ENCODE measurements at regions not wholly inside any gene's neighbourhood (a gene's known extent, or its start where the extent isn't known, plus 50 kb on each side); places are given as distances from the start of the nearest gene placed in this dataset.
"Not testable (repeated sequence)": the region's sequence is repeated elsewhere in the genome, so short reads cannot be mapped to it uniquely, and the experiment has no call there.

DNA sequence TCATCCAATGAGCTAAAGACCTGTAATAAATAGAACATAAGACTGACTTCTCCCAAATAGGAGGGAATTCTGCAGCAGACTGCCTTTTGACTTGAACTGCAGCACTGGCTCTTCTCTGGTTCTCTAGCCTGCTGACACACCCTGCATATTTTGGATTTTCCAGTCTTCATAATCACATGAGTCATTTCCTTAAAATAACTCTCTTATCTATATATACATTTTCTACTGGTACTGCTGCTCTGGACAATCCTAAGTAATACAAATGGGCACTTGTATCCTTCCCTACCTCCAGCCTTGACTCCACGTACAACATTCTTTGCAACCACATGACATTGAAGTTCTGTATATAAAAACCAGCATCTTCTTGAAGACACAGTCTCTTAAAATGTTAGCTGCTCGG lies 429.4 kb upstream of the TMPRSS15 start:
- DNase-seq: no peak

DNA sequence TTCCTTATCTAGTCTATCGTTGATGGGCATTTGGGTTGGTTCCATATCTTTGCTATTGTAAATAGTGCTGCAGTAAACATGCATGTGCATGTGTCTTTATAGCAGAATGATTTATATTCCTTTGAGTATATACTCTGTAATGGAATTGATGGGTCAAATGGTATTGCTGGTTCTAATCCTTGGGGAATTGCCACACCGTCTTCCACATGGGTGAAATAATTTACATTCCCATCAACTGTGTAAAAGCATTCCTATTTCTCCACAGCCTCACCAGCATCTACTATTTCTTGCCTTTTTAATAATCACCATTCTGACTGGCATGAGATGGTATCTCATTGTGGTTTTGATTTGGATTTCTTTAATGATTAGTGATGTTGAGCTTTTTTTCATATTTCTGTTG lies 430.5 kb upstream of the TMPRSS15 start:
- DNase-seq: not testable (repeated sequence)

DNA sequence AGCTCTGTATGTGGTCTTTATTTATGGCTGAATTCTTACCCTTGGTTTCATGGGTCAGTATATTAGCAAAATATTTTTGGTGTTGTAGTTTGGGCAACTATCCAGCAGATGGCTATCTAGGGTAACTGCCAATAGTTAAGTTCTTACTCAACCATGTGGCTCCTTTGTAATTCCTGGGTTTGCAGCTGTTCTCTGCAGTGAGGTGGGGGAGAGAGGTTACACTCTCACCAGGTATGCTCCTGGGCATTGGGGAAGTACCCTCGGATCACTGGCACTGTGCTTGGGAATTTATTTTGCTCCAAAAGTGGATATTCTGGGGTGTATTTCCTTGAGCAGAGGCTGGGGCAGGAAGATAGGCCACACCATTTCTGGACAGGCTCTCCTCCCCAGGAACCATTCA lies 436.7 kb upstream of the TMPRSS15 start:
- DNase-seq: no peak

DNA sequence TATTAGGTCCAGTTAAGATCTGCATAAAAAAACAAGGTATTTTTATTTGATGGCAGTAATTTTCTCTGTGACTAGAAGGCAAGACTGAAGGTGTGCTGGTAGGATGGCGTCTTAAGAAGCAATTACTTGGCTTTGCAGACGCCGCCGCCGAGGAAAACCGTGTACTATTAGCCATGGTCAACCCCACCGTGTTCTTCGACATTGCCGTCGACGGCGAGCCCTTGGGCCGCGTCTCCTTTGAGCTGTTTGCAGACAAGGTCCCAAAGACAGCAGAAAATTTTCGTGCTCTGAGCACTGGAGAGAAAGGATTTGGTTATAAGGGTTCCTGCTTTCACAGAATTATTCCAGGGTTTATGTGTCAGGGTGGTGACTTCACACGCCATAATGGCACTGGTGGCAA lies 454.0 kb upstream of the TMPRSS15 start:
- not testable (repeated sequence) for DNase-seq

DNA sequence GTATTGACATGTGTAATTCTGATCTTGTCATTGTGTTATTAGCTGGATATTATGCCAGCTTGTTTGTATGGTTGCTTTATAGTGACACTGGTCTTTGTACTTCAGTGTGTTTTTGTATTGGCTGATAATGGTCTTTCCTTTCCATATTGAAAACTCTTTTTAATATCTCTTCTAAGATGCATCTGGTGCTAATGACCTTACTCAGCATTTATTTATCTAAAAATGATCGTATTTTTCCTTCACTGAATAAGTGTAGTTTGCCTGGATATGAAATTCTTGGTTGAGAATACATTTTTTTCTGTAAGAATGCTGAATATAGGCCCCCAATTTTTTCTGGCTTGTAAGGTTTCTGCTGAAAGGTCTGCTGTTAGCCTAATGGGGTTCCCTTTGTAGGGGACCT lies 465.5 kb upstream of the TMPRSS15 start:
- no peak for DNase-seq

DNA sequence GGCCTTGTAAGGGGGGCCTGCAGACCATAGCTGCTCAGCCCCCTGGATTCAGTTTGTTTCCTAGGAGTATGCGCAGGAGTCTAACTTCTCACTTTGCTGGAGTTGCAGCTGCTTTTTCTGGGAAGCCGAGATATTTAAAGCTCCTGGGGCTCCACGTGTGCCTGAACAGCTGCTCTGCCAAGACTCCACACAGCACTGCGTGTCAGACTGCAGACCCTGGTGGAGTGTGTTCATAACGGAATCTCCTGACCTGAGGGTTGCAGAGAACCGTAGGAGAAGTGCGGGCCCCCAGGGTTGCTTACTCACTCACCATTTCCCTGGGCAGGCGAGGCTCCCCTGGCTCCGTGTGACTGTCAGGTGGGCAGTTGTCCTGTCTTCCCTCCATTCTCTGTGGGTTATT lies 474.3 kb upstream of the TMPRSS15 start:
- peak; percentile 2 for DNase-seq

DNA sequence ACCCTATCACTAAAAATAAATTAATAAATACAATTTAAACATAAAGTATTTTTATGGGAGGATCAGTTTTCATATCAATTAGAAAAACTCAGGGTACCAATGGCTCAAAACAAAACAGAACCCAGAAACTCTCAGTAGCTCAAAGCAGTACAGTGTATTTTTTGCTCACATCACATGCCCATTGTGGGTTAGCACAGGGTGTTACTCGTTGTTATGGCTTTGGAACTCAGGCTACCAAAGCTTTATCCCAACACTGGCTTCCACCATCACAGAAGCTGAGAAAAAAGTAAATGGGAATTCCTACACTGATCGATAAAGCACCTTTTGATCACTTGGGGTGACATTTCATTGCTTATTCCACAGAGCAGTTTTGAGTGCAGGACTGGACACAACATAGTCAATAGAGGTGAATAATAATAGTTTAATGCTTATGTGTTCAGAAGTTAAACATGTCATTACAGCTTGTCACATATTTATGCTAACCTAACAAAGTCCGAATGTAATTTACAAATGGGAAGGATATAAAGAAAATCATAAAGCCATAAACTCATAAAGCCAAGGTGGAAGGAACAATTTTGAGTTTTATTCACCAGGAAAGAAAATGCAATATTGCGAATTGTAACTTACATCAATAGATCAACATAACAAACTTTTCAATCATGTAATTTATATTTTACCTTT lies 484.5 kb upstream of the TMPRSS15 start:
- no peak for DNase-seq

DNA sequence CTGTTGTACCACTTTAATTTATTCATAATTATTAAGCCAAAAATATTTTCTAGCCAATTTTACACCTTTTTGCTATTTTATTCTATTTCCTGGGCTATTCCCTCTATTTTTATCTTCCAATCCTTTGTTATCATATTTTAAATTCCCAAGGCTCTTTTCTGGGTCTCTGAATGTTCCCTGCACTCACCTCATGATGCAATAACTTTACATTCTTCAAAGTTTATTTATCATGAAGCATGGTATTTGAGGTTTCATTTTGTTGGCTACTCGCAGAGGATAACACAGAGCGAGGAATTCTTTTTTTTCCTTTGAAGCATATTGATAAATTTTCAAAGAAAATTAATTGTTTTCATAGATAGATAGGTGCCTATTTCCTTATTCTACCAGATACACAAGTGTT lies 489.8 kb upstream of the TMPRSS15 start:
- no peak for DNase-seq

DNA sequence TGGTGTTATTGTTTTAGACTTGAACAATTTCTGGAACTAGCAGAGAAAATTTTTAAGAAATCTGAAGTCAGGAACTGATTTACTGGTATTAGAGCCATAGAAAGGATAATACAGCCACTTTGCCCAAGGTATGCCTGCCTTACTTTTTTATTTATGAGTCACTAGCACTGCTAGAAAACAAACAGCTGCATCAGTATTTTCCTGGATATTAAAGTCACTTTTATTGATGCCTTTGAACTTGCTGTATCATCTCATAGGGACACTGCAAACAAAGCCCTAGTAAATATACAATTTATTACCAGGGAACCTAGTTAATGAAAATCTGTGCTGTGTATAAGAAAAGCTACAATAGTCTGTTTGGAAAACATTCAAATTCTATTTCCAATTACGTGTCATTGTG lies 490.8 kb upstream of the TMPRSS15 start:
- no peak for DNase-seq

DNA sequence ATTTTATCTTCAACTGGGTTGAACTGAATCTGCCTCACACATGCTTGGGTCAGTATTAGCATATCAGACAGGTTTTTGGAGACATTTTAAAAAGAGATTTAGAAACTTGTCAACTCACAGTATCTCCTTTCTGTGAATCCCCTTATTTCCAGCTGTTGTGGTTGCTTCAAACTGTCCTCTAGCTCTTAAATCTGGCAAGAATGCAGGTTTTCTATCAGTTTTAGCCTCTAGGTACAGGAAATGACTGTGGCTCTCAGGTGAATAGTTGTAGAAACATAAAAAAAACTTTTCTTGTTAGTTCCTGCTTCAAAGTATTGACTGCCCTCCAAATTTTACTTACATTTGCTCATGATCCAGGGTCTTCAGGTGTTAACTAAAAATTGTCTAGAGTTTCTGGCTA lies 495.7 kb upstream of the TMPRSS15 start:
- no peak for DNase-seq

DNA sequence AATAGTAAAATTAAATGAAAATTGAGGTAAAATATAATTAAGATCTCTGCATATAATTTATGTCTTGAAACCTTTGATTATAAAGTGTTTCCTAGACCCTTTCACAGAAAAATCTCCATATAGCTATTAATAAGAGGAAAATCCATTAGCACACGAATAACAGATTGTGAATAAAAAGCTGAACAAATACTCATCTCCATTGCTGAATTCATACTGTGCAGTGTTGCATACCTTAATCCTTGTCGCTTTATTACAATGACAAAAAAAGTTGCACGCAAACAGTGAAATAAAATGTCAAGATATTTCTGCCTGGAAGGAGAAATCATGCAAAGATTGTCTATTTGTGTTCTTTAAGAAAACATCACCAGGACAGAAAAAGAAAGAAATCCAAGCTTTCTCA lies 499.1 kb upstream of the TMPRSS15 start:
- no peak for DNase-seq

DNA sequence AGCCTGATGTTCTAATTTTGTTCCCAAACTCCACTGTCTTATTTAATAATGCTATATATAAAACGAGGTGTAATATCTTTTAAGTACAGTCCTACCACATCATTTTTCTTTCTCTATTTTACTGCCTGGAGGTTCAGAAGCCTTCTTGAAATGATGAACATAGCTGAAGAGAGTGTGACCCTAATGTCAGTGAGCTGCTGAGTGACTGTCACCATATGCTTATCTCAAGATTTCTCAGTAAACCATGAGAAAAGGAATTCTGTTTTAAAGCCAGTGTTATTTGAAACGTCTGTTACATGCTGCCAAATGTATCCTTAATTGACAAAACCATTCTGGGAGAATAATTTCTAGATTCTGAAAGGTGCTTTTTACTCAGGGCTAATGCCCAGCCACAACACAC lies 503.5 kb upstream of the TMPRSS15 start:
- DNase-seq: no peak

DNA sequence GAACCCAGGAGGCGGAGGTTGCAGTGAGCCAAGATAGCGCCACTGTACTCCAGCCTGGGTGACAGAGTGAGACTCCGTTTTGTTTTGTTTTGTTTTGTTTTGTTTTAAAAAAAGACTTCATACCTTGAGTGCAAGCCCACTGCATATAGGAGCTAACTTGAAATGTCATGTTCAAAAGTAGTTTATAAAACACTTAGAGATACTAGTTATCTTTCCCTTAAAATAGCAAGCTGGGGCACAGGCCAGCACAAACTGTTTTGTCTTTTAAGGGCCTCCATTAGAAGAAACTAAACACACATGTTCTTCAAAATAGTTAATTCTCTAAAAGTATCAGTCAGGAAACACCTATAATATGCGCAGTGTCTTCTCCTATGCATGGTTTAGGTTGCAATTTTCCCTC lies 505.1 kb upstream of the TMPRSS15 start:
- DNase-seq: no peak

DNA sequence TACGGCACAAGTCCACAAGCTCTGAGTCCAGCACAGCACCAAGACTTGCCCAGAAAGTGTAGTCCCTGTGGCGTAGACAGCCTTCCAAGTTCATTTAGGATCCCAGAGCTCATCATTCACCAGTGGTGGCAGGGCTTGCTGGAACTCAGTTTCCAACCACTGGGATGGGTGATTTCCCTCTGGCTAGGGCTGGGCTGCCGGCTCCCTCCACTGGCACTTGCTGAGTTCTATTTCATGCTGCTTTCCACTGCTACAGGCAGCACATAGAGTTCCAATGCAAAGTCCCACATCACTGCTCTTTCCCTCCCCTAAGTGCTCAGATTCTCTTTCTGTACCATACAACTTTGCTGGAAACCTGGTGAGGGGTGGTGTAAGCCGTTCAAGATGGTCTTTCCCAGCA lies 510.3 kb upstream of the TMPRSS15 start:
- no peak for DNase-seq

DNA sequence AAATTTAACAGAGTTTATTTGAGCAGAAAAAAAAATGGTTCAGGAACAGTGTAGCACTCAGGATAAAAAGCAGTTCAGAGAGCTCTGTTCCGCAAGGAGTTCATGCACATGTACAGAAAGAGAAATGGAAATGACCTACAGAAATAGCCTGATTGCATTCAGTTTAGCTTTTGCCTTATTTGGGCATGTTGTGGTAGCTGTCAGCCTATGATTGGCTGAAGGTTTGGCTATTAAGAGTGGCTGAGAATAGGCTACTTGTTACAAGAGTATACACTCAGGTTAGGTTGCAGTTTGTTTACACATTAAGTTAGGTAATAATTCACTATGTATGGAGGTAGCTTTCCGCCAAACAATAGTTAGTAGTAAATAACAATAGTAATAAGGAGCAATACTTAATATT lies 511.0 kb upstream of the TMPRSS15 start:
- DNase-seq: no peak

DNA sequence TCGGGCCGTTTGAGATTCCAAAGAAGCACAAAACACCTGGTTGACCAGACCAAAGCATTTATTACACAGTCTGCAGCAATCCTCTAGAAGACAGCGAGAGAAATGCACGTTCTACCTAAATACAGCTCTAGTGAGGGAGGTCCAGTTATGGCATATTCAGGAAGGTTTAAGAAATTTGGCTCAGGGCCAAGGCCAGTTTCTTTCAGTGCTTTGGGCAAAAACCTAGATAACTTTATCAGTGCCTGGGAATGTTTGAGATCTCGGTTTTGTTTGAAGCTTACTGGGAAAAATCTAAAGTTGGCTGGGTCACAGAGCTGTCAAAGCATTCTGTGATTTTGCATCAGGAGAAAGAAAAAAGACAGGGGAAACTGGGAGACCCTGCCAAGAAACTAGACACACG lies 514.0 kb upstream of the TMPRSS15 start:
- no peak for DNase-seq

DNA sequence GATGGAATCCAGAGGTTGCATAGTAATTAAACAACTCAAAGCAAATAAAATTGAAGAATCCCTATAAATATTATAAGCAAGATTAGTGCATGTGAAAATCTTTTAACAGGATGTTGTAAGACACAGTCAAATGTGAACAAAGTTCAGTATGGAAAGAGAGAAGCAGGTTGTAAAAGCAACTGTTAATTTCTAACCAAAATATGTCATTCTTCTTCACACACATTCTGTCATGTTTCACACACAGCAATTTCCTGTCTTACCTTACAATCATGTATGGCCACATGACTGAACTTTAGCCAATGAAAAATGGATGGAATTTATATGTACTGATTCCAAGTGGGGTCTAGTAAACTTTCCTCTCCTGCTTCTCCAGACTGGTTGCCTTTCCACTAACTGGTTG lies 527.7 kb upstream of the TMPRSS15 start:
- no peak for DNase-seq

DNA sequence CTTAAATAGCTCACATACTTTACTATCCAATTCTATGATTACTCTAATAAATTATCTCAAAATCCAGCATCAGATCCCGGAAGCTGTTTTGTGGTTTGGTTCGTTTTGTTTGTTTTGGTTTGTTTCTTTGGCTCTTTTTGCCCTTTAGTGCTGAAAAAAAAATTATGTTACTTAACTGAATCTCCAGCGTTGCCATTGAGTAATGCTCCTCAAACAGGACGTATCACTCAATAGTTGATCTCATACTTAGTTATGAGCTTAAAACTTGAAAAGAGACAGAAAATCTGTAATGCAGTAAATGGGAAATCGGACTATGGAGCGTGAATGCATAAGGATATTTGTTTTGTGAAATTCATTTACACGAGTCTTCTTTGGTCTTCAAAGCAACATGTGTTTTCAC lies 533.8 kb upstream of the TMPRSS15 start:
- no peak for DNase-seq

DNA sequence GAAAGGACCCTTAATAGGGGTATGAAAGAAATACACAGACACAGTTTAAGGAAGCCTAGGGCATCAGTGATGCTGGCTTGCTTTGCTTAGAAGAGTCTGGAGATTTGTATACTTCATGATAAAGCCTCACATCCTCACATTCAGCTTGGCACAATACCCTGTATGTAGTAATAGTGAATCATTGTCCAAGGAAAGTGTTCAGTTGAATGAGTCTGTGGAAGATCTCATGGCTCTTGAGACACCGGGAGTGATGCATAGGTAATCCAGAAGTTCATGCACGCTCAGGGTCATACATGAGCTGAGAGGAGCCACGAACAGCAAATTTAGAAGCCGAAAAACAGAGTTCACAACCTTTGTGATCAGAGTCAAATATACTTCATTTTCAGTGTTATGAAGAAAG lies 537.2 kb upstream of the TMPRSS15 start:
- no peak for DNase-seq

DNA sequence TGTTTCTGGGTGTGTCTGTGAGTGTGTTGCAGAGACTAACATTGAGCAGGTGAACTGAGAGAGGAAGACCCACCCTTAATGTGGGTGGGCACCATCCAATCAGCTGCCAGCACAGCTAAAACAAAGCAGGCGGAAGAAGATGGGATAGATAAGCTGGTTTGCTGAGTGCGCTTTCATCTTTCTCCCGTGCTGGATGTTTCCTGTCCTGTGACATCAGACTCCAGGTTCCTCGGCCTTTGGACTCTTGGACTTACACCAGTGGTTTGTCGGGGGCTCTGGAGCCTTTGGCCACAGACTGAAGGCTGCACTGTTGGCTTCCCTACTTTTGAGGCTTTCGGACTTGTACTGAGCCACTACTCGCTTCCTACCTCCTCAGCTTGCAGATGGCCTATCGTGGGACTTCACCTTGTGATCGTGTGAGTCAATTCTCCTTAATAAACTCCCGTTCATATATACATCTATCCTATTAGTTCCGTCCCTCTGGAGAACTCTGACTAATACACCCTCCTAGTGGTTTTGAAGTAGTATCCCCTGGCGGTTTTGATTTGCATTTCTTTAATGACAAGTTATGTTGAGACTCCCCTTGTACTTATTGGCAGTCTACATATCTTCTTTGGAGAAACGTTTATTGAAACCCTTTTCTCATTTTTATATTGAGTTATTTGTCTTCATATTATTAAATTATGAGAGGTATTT lies 546.6 kb upstream of the TMPRSS15 start:
- DNase-seq: no peak

DNA sequence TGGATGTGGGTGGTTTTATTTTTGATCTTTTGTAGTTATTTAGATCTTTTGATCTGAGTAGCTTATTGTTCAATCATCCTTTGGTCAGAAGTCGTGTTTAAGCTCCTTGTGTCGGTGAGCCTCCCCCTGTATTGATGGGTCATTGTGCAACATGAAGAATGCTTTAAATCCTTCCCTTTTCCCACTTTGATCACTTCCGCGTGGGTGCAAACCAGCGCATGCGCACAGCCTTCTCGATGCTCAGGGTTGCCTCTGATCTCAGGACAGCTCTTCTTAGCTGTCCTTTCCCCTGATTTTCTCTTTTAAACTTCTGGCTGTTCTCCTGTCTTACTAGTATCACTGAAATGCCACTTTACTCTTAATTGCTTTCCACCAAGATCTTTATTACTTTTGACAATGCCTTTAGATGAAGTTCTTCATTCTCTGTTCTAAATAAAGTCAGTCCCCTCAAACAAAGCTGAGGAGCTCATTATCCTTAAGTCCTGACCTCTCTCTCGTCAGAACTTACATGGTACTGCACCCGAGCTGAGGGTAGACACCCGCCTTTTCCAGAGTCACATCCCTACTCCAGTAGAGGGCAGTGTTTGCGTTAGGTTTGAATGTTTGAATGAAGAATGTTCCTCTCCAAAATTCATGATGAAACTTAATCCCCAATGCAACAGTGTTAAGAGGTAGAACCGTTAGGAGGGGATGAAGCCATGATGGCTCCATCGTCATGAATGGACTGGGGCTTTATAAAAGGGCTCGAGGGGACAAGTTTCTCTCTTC lies 547.9 kb upstream of the TMPRSS15 start:
- no peak for DNase-seq

DNA sequence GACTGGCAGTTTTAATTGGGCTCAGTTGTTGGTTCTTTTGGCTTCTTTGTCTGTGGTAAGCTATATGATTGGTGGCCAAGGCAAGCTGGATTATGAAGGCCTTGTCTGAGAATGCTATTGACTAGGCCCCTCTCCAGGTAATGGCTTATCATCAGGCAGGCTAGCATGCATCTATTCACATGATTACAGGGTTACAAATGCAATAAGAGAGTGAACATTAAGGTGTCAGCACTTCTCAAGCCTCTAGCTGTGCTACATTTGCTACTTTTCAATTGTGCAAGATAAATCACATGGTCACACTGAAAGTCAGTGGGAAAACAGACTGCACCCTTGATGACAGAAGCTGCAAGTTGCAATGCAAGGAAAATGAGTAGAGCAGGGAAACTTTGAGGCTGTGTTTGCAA lies 550.9 kb upstream of the TMPRSS15 start:
- no peak for DNase-seq

DNA sequence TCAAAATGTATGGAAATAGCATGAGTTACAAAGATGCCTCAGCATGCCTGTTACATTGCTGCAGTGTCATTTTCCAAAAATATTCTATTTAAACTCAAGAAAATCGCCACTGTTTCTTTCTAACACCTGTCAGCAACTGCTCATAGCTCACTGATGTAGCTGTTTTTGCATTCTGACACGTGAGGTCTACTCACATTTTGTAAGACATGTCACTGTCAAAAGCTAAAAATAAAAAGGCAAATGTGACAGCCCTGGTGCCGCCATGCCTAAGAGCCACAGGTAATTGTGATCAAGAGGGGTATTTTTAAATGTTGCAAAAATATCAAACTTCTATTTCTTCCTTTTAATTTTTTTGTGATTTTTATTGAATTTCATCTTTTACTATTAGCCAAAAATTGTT lies 556.2 kb upstream of the TMPRSS15 start:
- DNase-seq: no peak

DNA sequence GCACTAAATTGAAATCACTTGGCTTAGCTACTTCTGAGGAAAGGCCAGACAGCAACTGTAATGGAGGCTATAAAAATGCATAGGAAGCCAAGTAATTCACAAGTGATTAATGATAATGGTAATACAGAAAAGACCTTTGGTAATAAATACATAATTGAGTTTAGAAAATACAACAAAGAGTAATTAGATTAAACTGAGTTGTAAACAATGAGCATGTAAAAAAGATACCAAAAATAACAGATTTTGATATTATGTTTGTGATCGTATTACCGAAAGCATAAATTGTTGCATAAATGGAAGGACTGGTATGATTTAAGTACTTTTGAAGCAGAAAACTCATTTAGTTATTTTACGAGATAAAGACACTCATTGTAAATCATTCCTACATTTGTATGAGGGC lies 556.7 kb upstream of the TMPRSS15 start:
- no peak for DNase-seq
